Natural killer cell (primary cell): ENCODE measurements at regions not wholly inside any gene's neighbourhood (a gene's known extent, or its start where the extent isn't known, plus 50 kb on each side); places are given as distances from the start of the nearest gene placed in this dataset.
"Not testable (repeated sequence)": the region's sequence is repeated elsewhere in the genome, so short reads cannot be mapped to it uniquely, and the experiment has no call there.

Experiments used
- ATAC-seq, 3 donors: fragments of 150-1000 bp in 2 of 3; fragments of 200-7000 bp in 1 of 3; cut with Tn5 transposase; 1 replicate in 1 of 3; 2 replicates in 2 of 3; pipeline ENCODE4 v1.10.0; 2021; ENCODE audit warnings: mild to moderate bottlenecking in 2 of 3, moderate library complexity in 2 of 3
- DNase-seq, 2 donors: peaks; one replicate each; pipeline versions ENCODE4 v3.0.0 to v3.0.0-alpha.2; 2013 to 2021; ENCODE audit warnings: mixed read lengths in 1 of 2
- H3K27ac ChIP-seq: one replicate; pipeline ENCODE4 v1.5.1; 2013; ENCODE audit warnings: mild to moderate bottlenecking, low read length
- H3K27me3 ChIP-seq: one replicate; pipeline ENCODE4 v1.6.1; 2013; ENCODE audit warnings: low read length; ENCODE audit not compliant: control insufficient read depth, insufficient read depth
- H3K36me3 ChIP-seq: one replicate; pipeline ENCODE4 v1.6.1; 2013; ENCODE audit warnings: low read length; ENCODE audit not compliant: control insufficient read depth, insufficient read depth
- H3K4me1 ChIP-seq: one replicate; pipeline ENCODE4 v1.6.1; 2013; ENCODE audit warnings: low read length; ENCODE audit not compliant: control insufficient read depth, insufficient read depth
- H3K4me3 ChIP-seq: one replicate; pipeline ENCODE4 v1.5.1; 2013; ENCODE audit warnings: low read length
- H3K9me3 ChIP-seq: one replicate; pipeline ENCODE4 v1.6.1; 2013; ENCODE audit warnings: low read length; ENCODE audit not compliant: control insufficient read depth, insufficient read depth
- H3K27ac Mint-ChIP-seq, 2 donors: one replicate each; pipeline ENCODE4 v1.8.0; 2022; ENCODE audit warnings: mild to moderate bottlenecking in 2 of 2, mixed read lengths in 2 of 2, moderate library complexity in 1 of 2
- H3K27me3 Mint-ChIP-seq, 2 donors: one replicate each; pipeline ENCODE4 v1.8.0; 2022; ENCODE audit warnings: low read depth in 2 of 2, mixed read lengths in 2 of 2
- H3K36me3 Mint-ChIP-seq: one replicate; pipeline ENCODE4 v1.8.0; 2022; ENCODE audit warnings: mixed read lengths
- H3K4me1 Mint-ChIP-seq, 2 donors: one replicate each; pipeline ENCODE4 v1.8.0; 2022; ENCODE audit warnings: mixed read lengths in 2 of 2
- H3K4me3 Mint-ChIP-seq: one replicate; pipeline ENCODE4 v1.8.0; 2022; ENCODE audit warnings: mild to moderate bottlenecking, moderate library complexity, mixed read lengths
- H3K9me3 Mint-ChIP-seq, 2 donors: one replicate each; pipeline ENCODE4 v1.8.0; 2022; ENCODE audit warnings: mixed read lengths in 2 of 2
- CTCF ChIP-seq: fragments of 200-600 bp; IDR thresholded peaks from one replicate; pipeline ENCODE4 v1.8.0; 2022; ENCODE audit warnings: antibody characterized with exemption
- WGBS: methylation state at CpG from one replicate; pipeline ENCODE4 v1.1.7; 2013; ENCODE audit warnings: missing lambda C conversion rate; ENCODE audit not compliant: insufficient coverage; 5-methylcytosine and 5-hydroxymethylcytosine counted together
- intact Hi-C: fragments of 100-400 bp; cut with micrococcal nuclease; formaldehyde crosslinking; loops from one replicate; pipeline ENCODE4 v1.14.2; 2022

GRCh38 chr6:84304881-84305280 is 77.4 kb upstream of the CEP162 start:
- no peaks in the 10 kb centered on the region for H3K9me3 ChIP-seq
- no peaks in the 10 kb centered on the region for H3K36me3 ChIP-seq
- H3K4me3 ChIP-seq: no peak overlapping the region
- intact Hi-C loops: no loop called here
- H3K27ac ChIP-seq: no peak overlapping the region
- H3K4me1 Mint-ChIP-seq: no peaks in the 10 kb centered on the region
- no peak for TF ChIP-seq CTCF
- H3K36me3 Mint-ChIP-seq: no peaks in the 10 kb centered on the region
- peaks cover 0 to 6% of the 10 kb centered on the region in 2 donors for H3K9me3 Mint-ChIP-seq
- H3K27me3 ChIP-seq: no peaks in the 10 kb centered on the region
- DNase-seq (no peak), ATAC-seq (no peak)
- H3K4me1 ChIP-seq: no peaks in the 10 kb centered on the region
- H3K27me3 Mint-ChIP-seq: no peaks in the 10 kb centered on the region
- H3K27ac Mint-ChIP-seq: no peak overlapping the region
- 67% methylated on average over 3 of the region's 3 CpGs for WGBS
- H3K4me3 Mint-ChIP-seq: no peak overlapping the region

- DNase-seq, ATAC-seq, H3K27ac ChIP-seq, H3K27me3 Mint-ChIP-seq, H3K4me3 Mint-ChIP-seq, H3K4me1 Mint-ChIP-seq, H3K36me3 Mint-ChIP-seq, H3K36me3 ChIP-seq, H3K27me3 ChIP-seq, H3K4me3 ChIP-seq, H3K4me1 ChIP-seq, intact Hi-C loops, H3K27ac Mint-ChIP-seq, H3K9me3 ChIP-seq: not testable (repeated sequence)
- WGBS: 100% methylated on average over 1 of the region's 1 CpG
- peaks cover 9 to 16% of the 10 kb centered on the region in 2 donors for H3K9me3 Mint-ChIP-seq
These were observed 63.6 kb upstream of the CEP162 start for GRCh38 chr6:84291033-84291432.

- Histone ChIP-seq H3K27me3 (no peaks in the 10 kb centered on the region), H3K9me3 (no peaks in the 10 kb centered on the region), H3K4me3 (no peak overlapping the region), H3K27ac (no peak overlapping the region), H3K4me1 (no peaks in the 10 kb centered on the region), H3K36me3 (no peaks in the 10 kb centered on the region)
- TF ChIP-seq CTCF: no peak
- intact Hi-C loops: no loop called here
- Mint-ChIP-seq H3K36me3 (no peaks in the 10 kb centered on the region), H3K27ac (no peak overlapping the region), H3K4me1 (no peaks in the 10 kb centered on the region), H3K27me3 (peaks cover 0 to 5% of the 10 kb centered on the region in 2 donors), H3K9me3 (peaks cover 0 to 4% of the 10 kb centered on the region in 2 donors), H3K4me3 (no peak overlapping the region)
- whole genome bisulfite sequencing: 52% methylated on average over 3 of the region's 6 CpGs
- ATAC-seq (no peak), DNase-seq (no peak)
These were observed 57.1 kb upstream of the CEP162 start for GRCh38 chr6:84284428-84285049.

- no peak for TF ChIP-seq CTCF
- H3K36me3 ChIP-seq: no peaks in the 10 kb centered on the region
- DNase-seq (no peak), ATAC-seq (no peak)
- peaks cover 0 to 5% of the 10 kb centered on the region in 2 donors for H3K27me3 Mint-ChIP-seq
- H3K4me1 ChIP-seq: no peaks in the 10 kb centered on the region
- no peaks in the 10 kb centered on the region for H3K27me3 ChIP-seq
- no peaks in the 10 kb centered on the region for H3K9me3 Mint-ChIP-seq
- no peak overlapping the region for H3K27ac ChIP-seq
- H3K9me3 ChIP-seq: no peaks in the 10 kb centered on the region
- 74% methylated on average over 10 of the region's 10 CpGs for WGBS
- no peaks in the 10 kb centered on the region for H3K36me3 Mint-ChIP-seq
- H3K4me3 Mint-ChIP-seq: no peak overlapping the region
- no peaks in the 10 kb centered on the region for H3K4me1 Mint-ChIP-seq
- no peak overlapping the region for H3K27ac Mint-ChIP-seq
- intact Hi-C loops: no loop called here
- no peak overlapping the region for H3K4me3 ChIP-seq
These were observed 55.1 kb upstream of the CEP162 start for GRCh38 chr6:84282550-84282949.
